BE2C (cell line): ENCODE measurements at regions not wholly inside any gene's neighbourhood (a gene's known extent, or its start where the extent isn't known, plus 50 kb on each side); places are given as distances from the start of the nearest gene placed in this dataset.
"Not testable (repeated sequence)": the region's sequence is repeated elsewhere in the genome, so short reads cannot be mapped to it uniquely, and the experiment has no call there.

ENCODE experiments used
- DNase-seq: peaks from one replicate; pipeline ENCODE4 v3.0.0-alpha.2; 2020
- H3K27me3 ChIP-seq: fragments of 250-450 bp; sonication (Bioruptor Pico); 2 replicates; pipeline ENCODE4 v1.5.1; 2020; ENCODE audit warnings: mild to moderate bottlenecking
- H3K36me3 ChIP-seq: fragments of 250-450 bp; sonication (Bioruptor Pico); 2 replicates; pipeline ENCODE4 v1.5.1; 2020; ENCODE audit warnings: mild to moderate bottlenecking
- H3K4me1 ChIP-seq: fragments of 250-450 bp; sonication (Bioruptor Pico); 2 replicates; pipeline ENCODE4 v1.5.1; 2020
- H3K4me3 ChIP-seq: 2 replicates; pipeline ENCODE4 v1.5.1; 2011; ENCODE audit warnings: low read depth, low read length
- H3K9me3 ChIP-seq: fragments of 250-450 bp; sonication (Bioruptor Pico); 2 replicates; pipeline ENCODE4 v1.5.1; 2020
- TF ChIP-seq, protein P1 (sequence below): IDR thresholded peaks from 2 replicates; pipeline ENCODE4 v1.5.1; 2012; ENCODE audit warnings: mild to moderate bottlenecking, low read depth, low read length

DNA sequence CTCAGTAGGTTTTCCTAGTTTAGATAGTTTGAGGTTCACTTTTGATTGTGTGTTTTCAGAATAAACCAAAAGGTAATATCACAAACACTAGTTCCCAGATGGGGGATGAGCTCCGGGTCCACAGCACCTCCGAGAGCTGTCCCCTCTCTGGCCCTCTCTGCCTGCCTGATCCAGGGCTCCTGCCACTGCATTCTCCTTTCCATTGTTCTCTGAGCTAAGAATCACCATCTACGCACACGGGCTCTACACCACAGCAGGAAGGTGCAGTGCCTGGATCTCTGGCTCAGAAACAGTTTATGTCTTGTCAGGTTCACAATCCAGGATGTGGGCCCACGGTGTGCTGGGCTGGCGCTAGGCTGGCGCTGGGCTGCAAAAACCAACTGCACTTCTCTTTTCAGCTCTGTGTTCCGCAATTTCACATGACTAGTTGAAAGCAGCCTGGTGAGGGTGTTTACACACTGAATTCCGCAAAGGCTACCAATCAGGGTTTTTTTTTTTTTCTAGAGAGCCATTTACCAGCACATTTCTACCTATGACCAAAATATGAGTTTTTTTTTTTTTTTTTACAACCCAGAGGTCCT, 167.5 kb downstream of the SOD2 start:
- no peaks in the 10 kb centered on the region for H3K4me1 ChIP-seq
- DNase-seq, result no peak
- no peak overlapping the region for H3K4me3 ChIP-seq
- TF ChIP-seq, protein P1, sequence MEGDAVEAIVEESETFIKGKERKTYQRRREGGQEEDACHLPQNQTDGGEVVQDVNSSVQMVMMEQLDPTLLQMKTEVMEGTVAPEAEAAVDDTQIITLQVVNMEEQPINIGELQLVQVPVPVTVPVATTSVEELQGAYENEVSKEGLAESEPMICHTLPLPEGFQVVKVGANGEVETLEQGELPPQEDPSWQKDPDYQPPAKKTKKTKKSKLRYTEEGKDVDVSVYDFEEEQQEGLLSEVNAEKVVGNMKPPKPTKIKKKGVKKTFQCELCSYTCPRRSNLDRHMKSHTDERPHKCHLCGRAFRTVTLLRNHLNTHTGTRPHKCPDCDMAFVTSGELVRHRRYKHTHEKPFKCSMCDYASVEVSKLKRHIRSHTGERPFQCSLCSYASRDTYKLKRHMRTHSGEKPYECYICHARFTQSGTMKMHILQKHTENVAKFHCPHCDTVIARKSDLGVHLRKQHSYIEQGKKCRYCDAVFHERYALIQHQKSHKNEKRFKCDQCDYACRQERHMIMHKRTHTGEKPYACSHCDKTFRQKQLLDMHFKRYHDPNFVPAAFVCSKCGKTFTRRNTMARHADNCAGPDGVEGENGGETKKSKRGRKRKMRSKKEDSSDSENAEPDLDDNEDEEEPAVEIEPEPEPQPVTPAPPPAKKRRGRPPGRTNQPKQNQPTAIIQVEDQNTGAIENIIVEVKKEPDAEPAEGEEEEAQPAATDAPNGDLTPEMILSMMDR, result no peak
- H3K27me3 ChIP-seq, result no peaks in the 10 kb centered on the region
- H3K9me3 ChIP-seq, result no peaks in the 10 kb centered on the region
- H3K36me3 ChIP-seq, result no peaks in the 10 kb centered on the region

DNA sequence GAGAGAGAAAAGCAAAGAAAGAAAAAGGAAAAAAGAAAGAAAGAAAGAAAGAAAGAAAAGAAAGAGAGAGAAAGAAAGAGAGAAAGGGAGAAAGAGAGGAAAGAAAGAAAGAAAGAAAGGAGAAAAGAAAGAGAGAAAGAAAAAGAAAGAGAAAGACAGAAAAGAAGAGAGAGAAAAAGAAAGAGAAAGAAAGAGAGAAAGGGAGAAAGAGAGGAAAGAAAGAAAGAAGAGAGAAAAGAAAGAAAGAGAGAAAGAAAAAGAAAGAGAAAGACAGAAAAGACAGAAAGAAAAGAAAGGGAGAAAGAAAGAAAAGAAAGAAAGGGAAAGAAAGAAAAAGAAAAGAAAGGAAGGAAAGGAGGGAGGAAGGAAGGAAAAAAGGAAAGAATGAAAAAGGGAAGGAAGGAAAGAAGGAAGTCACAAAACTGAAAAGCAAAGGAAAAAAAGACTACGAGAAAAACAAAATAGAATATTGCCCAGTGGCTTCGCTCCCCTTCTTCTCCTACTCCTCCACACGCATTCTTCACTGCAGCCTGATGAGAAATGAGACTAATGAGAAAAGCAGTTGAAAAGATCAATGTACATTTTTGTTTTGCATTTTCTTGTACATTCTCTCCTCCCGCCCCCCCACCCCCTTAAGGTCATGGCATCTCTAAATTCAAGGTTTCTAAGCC, 170.0 kb downstream of the SOD2 start:
- H3K36me3 ChIP-seq, result no peaks in the 10 kb centered on the region
- H3K9me3 ChIP-seq, result no peaks in the 10 kb centered on the region
- no peaks in the 10 kb centered on the region for H3K4me1 ChIP-seq
- no peak overlapping the region for H3K4me3 ChIP-seq
- no peak for DNase-seq
- TF ChIP-seq, protein P1, result no peak
- H3K27me3 ChIP-seq, result no peaks in the 10 kb centered on the region

DNA sequence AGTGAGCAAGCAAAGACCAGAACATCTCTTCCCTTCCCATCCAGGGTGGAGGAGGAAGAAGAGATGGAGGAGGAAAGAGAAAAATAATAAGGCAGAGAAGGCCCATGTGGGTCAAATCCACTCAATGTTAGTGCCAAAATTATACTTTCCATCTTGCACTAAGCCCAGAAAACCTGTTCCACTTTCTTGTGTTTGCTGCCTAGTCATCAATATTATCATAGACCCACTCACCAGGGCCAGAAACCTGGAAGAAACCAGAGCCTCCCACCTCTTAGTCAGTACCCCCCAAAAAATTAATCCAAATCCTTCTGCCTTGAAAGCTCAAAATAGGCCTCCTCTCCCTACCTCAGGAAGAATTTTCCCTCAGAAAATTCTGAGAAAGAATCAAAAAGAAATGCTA, 171.1 kb downstream of the SOD2 start:
- TF ChIP-seq, protein P1, result no peak
- Histone ChIP-seq H3K4me1 (no peaks in the 10 kb centered on the region), H3K4me3 (no peak overlapping the region), H3K9me3 (no peaks in the 10 kb centered on the region), H3K36me3 (no peaks in the 10 kb centered on the region), H3K27me3 (no peaks in the 10 kb centered on the region)
- no peak for DNase-seq

DNA sequence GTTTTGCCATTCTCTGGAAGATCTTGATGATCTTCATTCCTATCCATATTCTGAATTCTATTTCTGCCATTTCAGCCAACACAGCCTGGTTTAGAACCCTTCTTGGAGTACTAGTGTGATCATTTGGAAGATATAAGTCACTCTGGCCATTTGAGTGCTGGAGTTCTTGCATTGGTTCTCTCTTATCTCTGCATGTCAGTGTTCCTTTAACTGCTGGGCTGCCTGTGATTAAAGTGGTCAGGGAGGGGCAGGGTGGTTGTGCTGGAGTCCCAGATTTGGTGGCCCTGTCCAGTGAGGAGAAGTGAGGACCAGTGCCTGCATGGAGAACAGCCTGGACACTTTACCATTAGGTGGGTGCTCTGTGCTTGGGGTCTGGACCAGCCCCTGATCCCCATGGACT, 173.0 kb downstream of the SOD2 start:
- no peaks in the 10 kb centered on the region for H3K27me3 ChIP-seq
- no peaks in the 10 kb centered on the region; the same call in 1 of the 2 replicates for H3K9me3 ChIP-seq
- no peak overlapping the region for H3K4me3 ChIP-seq
- no peaks in the 10 kb centered on the region for H3K4me1 ChIP-seq
- DNase-seq, result no peak
- TF ChIP-seq, protein P1, result no peak
- H3K36me3 ChIP-seq, result no peaks in the 10 kb centered on the region

DNA sequence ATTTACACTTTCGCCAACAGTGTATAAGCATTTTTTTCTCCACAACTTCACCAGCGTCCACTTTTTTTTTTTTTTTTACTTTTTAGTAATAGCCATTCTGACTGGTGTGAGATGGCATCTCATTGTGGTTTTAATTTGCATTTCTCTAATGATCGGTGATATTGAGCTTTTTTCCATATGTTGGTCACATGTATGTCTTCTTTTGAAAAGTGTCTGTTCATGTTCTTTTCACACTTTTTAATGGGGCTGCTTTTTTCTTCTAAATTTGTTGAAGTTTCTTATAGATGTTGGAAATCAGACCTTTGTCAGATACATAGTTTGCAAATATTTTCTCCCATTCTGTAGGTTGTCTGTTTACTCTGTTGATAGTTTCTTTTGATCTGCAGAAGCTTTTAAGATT, 177.2 kb downstream of the SOD2 start:
- not testable (repeated sequence) for H3K27me3 ChIP-seq, H3K9me3 ChIP-seq, H3K4me1 ChIP-seq, H3K36me3 ChIP-seq, DNase-seq, H3K4me3 ChIP-seq

DNA sequence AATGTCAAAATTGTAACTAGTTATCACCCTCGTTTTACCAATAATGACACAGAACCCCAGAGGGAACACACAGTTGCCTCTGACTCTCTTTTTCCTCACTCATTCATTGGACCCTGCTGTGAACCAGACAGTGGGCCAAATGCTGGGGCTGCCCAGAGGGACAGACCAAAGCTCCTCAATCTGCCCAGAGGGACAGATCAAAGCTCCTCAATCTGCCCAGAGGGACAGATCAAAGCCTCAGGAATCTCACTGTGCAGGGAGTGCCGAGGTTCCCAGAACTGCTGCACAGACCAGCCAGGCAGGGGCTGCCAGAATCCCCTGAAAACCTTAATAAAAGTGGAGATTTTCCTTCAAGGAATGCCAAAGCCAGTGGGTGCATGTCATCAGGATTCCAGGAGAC, 179.1 kb downstream of the SOD2 start:
- TF ChIP-seq, protein P1, result no peak
- no peaks in the 10 kb centered on the region; the same call in 1 of the 2 replicates for H3K9me3 ChIP-seq
- no peak overlapping the region for H3K4me3 ChIP-seq
- H3K36me3 ChIP-seq, result no peaks in the 10 kb centered on the region
- no peak for DNase-seq
- no peaks in the 10 kb centered on the region for H3K4me1 ChIP-seq
- H3K27me3 ChIP-seq, result peaks cover 4% of the 10 kb centered on the region; the same call in 1 of the 2 replicates
